ENCODE measurements at regions not wholly inside any gene's neighbourhood (a gene's known extent, or its start where the extent isn't known, plus 50 kb on each side); places are given as distances from the start of the nearest gene placed in this dataset.
"Not testable (repeated sequence)": the region's sequence is repeated elsewhere in the genome, so short reads cannot be mapped to it uniquely, and the experiment has no call there.

DNA sequence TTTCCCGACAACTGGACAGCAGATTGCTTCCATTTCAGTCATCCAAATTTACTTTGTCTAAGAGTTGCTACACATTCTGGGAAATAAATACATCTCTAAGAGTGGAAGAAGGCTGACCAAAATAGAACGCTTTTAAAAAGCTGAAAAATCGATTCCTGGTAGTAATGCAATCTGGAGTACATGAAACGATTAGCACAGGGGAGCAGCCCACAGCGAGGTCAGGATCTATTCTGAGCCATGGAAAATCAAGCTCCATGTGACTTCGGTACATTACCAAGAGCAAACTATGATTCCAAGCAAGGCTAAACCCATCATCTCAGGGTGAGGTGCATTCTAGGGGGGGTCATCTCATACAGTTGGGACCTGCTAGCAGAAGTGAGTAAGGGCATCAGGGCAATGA lies 249.3 kb downstream of the BLID start:
- DNase-seq (ENCODE audit: low read depth) = no peak
- H3K4me3 ChIP-seq (ENCODE audit: low read depth, low read length) = no peak overlapping the region
- TF ChIP-seq, protein P1, sequence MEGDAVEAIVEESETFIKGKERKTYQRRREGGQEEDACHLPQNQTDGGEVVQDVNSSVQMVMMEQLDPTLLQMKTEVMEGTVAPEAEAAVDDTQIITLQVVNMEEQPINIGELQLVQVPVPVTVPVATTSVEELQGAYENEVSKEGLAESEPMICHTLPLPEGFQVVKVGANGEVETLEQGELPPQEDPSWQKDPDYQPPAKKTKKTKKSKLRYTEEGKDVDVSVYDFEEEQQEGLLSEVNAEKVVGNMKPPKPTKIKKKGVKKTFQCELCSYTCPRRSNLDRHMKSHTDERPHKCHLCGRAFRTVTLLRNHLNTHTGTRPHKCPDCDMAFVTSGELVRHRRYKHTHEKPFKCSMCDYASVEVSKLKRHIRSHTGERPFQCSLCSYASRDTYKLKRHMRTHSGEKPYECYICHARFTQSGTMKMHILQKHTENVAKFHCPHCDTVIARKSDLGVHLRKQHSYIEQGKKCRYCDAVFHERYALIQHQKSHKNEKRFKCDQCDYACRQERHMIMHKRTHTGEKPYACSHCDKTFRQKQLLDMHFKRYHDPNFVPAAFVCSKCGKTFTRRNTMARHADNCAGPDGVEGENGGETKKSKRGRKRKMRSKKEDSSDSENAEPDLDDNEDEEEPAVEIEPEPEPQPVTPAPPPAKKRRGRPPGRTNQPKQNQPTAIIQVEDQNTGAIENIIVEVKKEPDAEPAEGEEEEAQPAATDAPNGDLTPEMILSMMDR (conservative IDR thresholded peaks at IDR 0.05; ENCODE audit: low read depth, low read length) = no peak

DNA sequence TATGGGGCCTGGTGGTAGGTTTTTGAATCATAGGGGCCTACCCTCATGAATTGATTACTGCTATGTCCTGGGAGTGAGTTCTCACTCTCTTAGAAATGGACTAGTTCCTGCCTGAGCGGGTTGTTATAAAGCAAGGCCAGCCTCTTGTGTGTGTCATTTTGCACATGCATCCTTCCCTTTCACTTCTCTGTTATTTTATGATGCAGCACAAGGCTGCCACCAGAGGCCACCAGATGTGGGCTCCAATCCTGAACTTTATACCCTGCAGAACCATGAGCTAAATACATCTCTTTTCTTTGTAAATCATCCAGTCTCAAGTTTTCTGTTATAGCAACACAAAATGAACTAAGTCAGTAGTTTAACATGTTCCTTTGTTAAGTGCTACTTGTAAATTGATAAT lies 251.4 kb downstream of the BLID start:
- TF ChIP-seq, protein P1 (conservative IDR thresholded peaks at IDR 0.05; ENCODE audit: low read depth, low read length) = peak; percentile 8
- no peak overlapping the region for H3K4me3 ChIP-seq (ENCODE audit: low read depth, low read length)
- no peak for DNase-seq (ENCODE audit: low read depth)

DNA sequence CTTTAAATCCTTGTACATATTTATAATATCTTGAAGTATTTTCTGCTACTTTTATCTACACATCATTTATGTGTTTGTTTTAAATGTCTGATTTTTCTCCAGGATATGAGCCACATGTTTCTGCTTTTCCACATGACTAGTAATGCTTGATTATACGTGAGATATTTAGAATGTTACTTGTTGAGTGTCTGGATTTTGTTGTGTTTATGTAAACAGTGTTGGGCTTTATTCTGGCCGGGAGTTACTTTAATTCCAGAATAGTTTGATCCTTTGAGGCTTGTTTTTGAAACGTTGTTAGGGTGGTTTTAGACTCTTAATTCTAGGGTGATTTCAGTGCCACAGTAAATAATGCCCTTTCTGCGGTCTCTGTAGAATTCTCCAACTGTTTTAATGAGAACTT lies 252.9 kb downstream of the BLID start:
- TF ChIP-seq, protein P1 (conservative IDR thresholded peaks at IDR 0.05; ENCODE audit: low read depth, low read length) = no peak
- no peak for DNase-seq (ENCODE audit: low read depth)
- H3K4me3 ChIP-seq (ENCODE audit: low read depth, low read length) = no peak overlapping the region

DNA sequence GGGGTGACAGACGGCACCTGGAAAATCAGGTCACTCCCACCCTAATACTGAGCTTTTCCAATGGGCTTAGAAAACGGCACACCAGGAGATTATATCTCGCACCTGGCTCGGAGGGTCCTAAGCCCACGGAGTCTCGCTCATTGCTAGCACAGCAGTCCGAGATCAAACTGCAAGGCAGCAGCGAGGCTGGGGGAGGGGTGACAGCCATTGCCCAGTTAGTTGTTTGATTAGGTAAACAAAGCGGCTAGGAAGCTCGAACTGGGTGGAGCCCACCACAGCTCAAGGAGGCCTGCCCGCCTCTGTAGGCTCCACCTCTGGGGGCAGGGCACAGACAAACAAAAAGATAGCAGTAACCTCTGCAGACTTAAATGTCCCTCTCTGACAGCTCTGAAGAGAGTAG lies 260.9 kb downstream of the BLID start:
- not testable (repeated sequence) for DNase-seq (ENCODE audit: low read depth); H3K4me3 ChIP-seq (ENCODE audit: low read depth, low read length)

DNA sequence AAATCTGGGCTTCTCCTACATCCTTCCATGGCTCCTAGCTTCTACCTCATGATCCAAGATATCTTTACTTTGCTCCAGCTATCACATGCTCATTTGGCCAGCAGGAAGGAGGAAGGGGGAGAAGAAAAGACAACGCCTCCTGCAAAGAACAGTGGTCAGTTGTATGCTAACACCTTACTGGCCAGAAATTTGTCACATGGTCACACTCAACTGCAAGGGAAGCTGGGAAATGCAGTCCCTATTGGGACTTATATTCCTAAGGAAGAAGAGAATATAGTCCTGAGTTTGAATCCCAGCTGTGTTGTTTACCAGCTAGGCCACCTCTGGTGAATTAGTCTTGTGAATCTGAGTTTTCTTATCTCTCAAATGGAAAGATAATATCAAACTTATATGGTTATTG lies 272.0 kb downstream of the BLID start:
- TF ChIP-seq, protein P1 (conservative IDR thresholded peaks at IDR 0.05; ENCODE audit: low read depth, low read length) = no peak
- no peak for DNase-seq (ENCODE audit: low read depth)
- H3K4me3 ChIP-seq (ENCODE audit: low read depth, low read length) = no peak overlapping the region

DNA sequence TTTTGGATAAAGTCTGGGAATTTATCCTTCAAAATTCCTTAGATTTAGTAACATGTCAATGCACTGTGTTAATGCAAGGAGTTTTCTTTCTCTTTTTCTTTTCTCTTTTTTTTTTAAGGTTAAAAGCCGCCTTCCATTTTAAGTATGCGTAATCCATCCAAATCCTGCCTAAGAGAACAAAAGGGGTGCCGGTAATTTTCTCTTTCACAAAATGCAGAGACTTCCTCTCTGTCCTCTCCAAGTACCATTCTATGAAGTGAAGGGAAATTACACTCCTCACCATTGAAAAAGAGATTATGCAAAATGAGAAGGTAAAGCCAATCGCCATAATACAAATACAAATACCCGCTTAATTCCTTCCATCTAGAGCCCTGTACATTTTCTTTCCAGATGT lies 273.8 kb downstream of the BLID start:
- no peak for DNase-seq (ENCODE audit: low read depth)
- no peak overlapping the region for H3K4me3 ChIP-seq (ENCODE audit: low read depth, low read length)
- TF ChIP-seq, protein P1 (conservative IDR thresholded peaks at IDR 0.05; ENCODE audit: low read depth, low read length) = no peak

DNA sequence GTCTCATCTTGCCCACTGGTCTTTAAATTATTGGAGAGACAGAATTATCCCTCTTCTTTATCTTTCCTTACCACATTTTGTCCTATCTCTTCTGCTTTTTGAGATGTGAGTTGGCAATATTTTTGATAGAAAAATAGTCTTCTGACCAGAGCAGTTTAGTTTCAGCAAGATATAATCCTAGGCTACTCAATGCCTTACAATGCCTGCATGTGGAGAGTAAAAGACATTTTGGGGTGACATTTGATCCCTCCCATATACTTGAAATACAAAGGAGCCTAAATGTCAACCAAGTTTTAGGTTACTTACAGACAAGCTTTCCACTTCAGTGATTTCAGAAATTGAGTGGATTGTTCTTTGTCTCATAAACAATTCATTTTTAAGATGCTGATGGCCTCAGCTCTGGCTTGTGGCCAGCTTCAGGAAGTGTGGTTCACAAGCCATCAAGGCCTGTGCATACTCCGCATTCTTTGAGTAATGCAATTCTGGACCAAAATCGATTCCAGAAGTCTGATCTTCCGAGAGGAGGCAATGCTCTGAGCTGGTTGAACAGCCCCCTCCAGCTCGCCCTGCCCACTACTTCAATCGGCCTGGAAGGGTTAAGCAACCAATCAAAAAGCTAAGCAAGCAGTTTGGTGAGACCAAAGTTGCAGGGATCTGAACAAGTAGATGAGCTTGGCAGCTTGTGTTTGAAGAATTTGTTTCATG lies 274.4 kb downstream of the BLID start:
- DNase-seq (ENCODE audit: low read depth) = peak; percentile 93
- TF ChIP-seq, protein P1 (conservative IDR thresholded peaks at IDR 0.05; ENCODE audit: low read depth, low read length) = peak; percentile 3
- no peak overlapping the region for H3K4me3 ChIP-seq (ENCODE audit: low read depth, low read length)
